GM23338 (cell line): ENCODE measurements at regions not wholly inside any gene's neighbourhood (a gene's known extent, or its start where the extent isn't known, plus 50 kb on each side); places are given as distances from the start of the nearest gene placed in this dataset.

Experiments used
- ATAC-seq: fragments of 200-7000 bp; cut with Tn5 transposase; 3 replicates; pipeline ENCODE4 v1.9.1; 2020
- DNase-seq: peaks from one replicate; pipeline ENCODE4 v3.0.0-alpha.2; 2015; ENCODE audit warnings: low spot score
- H2AFZ ChIP-seq: fragments of 200-600 bp; sonication (generic); 2 replicates; pipeline ENCODE4 v1.8.0; 2016; ENCODE audit warnings: antibody characterized with exemption, mild to moderate bottlenecking, moderate library complexity
- H3F3A ChIP-seq: fragments of 200-600 bp; sonication (generic); replicated peaks from 2 replicates; pipeline ENCODE4 v1.8.0; 2017; ENCODE audit warnings: antibody characterized with exemption, mixed run types, low read depth
- H3K27ac ChIP-seq: fragments of 200-600 bp; sonication (generic); 2 replicates; pipeline ENCODE4 v1.6.1; 2016; ENCODE audit warnings: low read depth
- H3K27me3 ChIP-seq: fragments of 200-600 bp; sonication (generic); 2 replicates; pipeline ENCODE4 v1.8.0; 2016; ENCODE audit warnings: mild to moderate bottlenecking, mixed run types, moderate library complexity; ENCODE audit not compliant: insufficient read depth
- H3K36me3 ChIP-seq: fragments of 200-600 bp; sonication (generic); 2 replicates; pipeline ENCODE4 v1.8.0; 2016; ENCODE audit warnings: mild to moderate bottlenecking; ENCODE audit not compliant: insufficient read depth
- H3K4me1 ChIP-seq: fragments of 200-600 bp; sonication (generic); 2 replicates; pipeline ENCODE4 v1.8.0; 2016; ENCODE audit warnings: mild to moderate bottlenecking, moderate library complexity; ENCODE audit not compliant: insufficient read depth
- H3K4me2 ChIP-seq: fragments of 200-600 bp; sonication (generic); 2 replicates; pipeline ENCODE4 v1.7.1; 2017; ENCODE audit warnings: mixed run types
- H3K4me3 ChIP-seq: fragments of 200-600 bp; sonication (generic); 2 replicates; pipeline ENCODE4 v1.6.1; 2016; ENCODE audit warnings: mixed run types
- H3K79me2 ChIP-seq: fragments of 200-600 bp; sonication (generic); replicated peaks from 2 replicates; pipeline ENCODE4 v1.8.0; 2017; ENCODE audit warnings: mild to moderate bottlenecking; ENCODE audit not compliant: insufficient read depth
- H3K9me2 ChIP-seq: fragments of 200-600 bp; sonication (generic); 2 replicates; pipeline ENCODE4 v1.8.0; 2017; ENCODE audit not compliant: insufficient read depth
- H4K20me1 ChIP-seq: fragments of 200-600 bp; sonication (generic); replicated peaks from 2 replicates; pipeline ENCODE4 v1.8.0; 2017; ENCODE audit warnings: mild to moderate bottlenecking; ENCODE audit not compliant: insufficient read depth
- H3K27ac Mint-ChIP-seq: 2 replicates; pipeline ENCODE4 v1.8.0; 2020; ENCODE audit warnings: inconsistent platforms, mild to moderate bottlenecking, moderate library complexity, mixed read lengths
- H3K27me3 Mint-ChIP-seq: 3 replicates; pipeline ENCODE4 v1.8.0; 2022; ENCODE audit warnings: low read depth, mild to moderate bottlenecking, moderate library complexity, mixed read lengths, inconsistent platforms; ENCODE audit not compliant: insufficient read depth, poor library complexity
- H3K36me3 Mint-ChIP-seq: 3 replicates; pipeline ENCODE4 v1.8.0; 2021; ENCODE audit warnings: low read depth, mild to moderate bottlenecking, inconsistent platforms, moderate library complexity, mixed read lengths
- H3K4me1 Mint-ChIP-seq: 3 replicates; pipeline ENCODE4 v1.8.0; 2020; ENCODE audit warnings: mild to moderate bottlenecking, inconsistent platforms, mixed read lengths
- H3K4me3 Mint-ChIP-seq: 3 replicates; pipeline ENCODE4 v1.8.0; 2021; ENCODE audit warnings: moderate library complexity, mild to moderate bottlenecking, inconsistent platforms, mixed read lengths
- H3K9me3 Mint-ChIP-seq: 3 replicates; pipeline ENCODE4 v1.8.0; 2020; ENCODE audit warnings: moderate library complexity, mild to moderate bottlenecking, inconsistent platforms, mixed read lengths
- CREB1 ChIP-seq: fragments of 250-450 bp; sonication (Bioruptor Pico); IDR thresholded peaks from 2 replicates; pipeline ENCODE4 v1.5.0; 2020; ENCODE audit warnings: low read depth, mild to moderate bottlenecking, moderate library complexity
- EZH2 ChIP-seq: fragments of 200-600 bp; sonication (generic); IDR thresholded peaks from one replicate; pipeline ENCODE4 v1.8.0; 2017; ENCODE audit warnings: antibody characterized with exemption, mild to moderate bottlenecking, low read depth; ENCODE audit not compliant: unreplicated experiment
- EZH2phosphoT487 ChIP-seq: fragments of 200-600 bp; sonication (generic); IDR thresholded peaks from one replicate; pipeline ENCODE4 v1.8.1; 2018; ENCODE audit warnings: antibody characterized with exemption; ENCODE audit not compliant: unreplicated experiment
- JUNB ChIP-seq: IDR thresholded peaks from one replicate; pipeline ENCODE4 v1.6.1; 2016; ENCODE audit warnings: antibody characterized with exemption; ENCODE audit not compliant: unreplicated experiment
- NANOG ChIP-seq: IDR thresholded peaks from 2 replicates; pipeline ENCODE4 v1.6.1; 2016; ENCODE audit warnings: antibody characterized with exemption, borderline replicate concordance
- POLR2AphosphoS5 ChIP-seq: IDR thresholded peaks from 2 replicates; pipeline ENCODE4 v1.6.1; 2016; ENCODE audit warnings: antibody characterized with exemption, low read depth
- STAT1 ChIP-seq: IDR thresholded peaks from one replicate; pipeline ENCODE4 v1.6.1; 2016; ENCODE audit warnings: antibody characterized with exemption; ENCODE audit not compliant: unreplicated experiment
- ZNF114 ChIP-seq: fragments of 250-450 bp; sonication (Bioruptor Pico); IDR thresholded peaks from 2 replicates; pipeline ENCODE4 v1.5.0; 2020; ENCODE audit warnings: mild to moderate bottlenecking, moderate library complexity
- ZNF331 ChIP-seq: fragments of 250-450 bp; sonication (Bioruptor Pico); IDR thresholded peaks from 2 replicates; pipeline ENCODE4 v1.5.0; 2020; ENCODE audit warnings: low read depth, mild to moderate bottlenecking, moderate library complexity
- TF ChIP-seq, protein P1 (sequence below): fragments of 250-450 bp; sonication (Bioruptor Pico); IDR thresholded peaks from 2 replicates; pipeline ENCODE4 v1.5.0; 2020; ENCODE audit warnings: mild to moderate bottlenecking, moderate library complexity
- TF ChIP-seq, protein P2 (sequence below), 2 experiments: fragments of 200-600 bp in 1 of 2; sonication (generic) in 1 of 2; conservative IDR thresholded peaks; 2 replicates each; pipeline versions ENCODE4 v1.5.1 to v1.6.1; 2016 to 2017; ENCODE audit warnings: antibody characterized with exemption in 2 of 2, low read depth in 2 of 2, mild to moderate bottlenecking in 2 of 2, moderate library complexity in 1 of 2
- TF ChIP-seq, protein P3 (sequence below): IDR thresholded peaks from one replicate; pipeline ENCODE4 v1.6.1; 2018; ENCODE audit warnings: antibody characterized with exemption; ENCODE audit not compliant: unreplicated experiment

DNA sequence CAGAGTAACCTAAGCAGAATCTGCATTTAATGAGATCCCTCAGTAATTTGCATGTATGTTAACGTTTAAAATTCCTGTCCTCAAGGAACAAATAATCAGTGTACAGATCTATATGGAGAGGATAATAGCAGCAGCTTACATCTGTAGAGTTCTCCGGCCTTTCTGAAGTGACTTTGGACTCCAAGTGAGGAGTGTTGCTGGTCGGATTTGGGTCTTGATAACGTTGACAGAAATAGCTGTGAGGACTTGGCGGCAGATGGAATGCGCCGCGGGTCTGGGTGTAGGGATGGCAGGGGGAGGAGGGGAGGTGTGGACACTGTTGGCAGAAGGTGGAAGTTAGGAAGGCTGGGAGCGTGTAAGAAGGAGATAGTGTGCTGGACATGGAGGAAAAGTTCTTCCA lies 170.9 kb upstream of the GATA6 start (continued):
- TF ChIP-seq, protein P1, sequence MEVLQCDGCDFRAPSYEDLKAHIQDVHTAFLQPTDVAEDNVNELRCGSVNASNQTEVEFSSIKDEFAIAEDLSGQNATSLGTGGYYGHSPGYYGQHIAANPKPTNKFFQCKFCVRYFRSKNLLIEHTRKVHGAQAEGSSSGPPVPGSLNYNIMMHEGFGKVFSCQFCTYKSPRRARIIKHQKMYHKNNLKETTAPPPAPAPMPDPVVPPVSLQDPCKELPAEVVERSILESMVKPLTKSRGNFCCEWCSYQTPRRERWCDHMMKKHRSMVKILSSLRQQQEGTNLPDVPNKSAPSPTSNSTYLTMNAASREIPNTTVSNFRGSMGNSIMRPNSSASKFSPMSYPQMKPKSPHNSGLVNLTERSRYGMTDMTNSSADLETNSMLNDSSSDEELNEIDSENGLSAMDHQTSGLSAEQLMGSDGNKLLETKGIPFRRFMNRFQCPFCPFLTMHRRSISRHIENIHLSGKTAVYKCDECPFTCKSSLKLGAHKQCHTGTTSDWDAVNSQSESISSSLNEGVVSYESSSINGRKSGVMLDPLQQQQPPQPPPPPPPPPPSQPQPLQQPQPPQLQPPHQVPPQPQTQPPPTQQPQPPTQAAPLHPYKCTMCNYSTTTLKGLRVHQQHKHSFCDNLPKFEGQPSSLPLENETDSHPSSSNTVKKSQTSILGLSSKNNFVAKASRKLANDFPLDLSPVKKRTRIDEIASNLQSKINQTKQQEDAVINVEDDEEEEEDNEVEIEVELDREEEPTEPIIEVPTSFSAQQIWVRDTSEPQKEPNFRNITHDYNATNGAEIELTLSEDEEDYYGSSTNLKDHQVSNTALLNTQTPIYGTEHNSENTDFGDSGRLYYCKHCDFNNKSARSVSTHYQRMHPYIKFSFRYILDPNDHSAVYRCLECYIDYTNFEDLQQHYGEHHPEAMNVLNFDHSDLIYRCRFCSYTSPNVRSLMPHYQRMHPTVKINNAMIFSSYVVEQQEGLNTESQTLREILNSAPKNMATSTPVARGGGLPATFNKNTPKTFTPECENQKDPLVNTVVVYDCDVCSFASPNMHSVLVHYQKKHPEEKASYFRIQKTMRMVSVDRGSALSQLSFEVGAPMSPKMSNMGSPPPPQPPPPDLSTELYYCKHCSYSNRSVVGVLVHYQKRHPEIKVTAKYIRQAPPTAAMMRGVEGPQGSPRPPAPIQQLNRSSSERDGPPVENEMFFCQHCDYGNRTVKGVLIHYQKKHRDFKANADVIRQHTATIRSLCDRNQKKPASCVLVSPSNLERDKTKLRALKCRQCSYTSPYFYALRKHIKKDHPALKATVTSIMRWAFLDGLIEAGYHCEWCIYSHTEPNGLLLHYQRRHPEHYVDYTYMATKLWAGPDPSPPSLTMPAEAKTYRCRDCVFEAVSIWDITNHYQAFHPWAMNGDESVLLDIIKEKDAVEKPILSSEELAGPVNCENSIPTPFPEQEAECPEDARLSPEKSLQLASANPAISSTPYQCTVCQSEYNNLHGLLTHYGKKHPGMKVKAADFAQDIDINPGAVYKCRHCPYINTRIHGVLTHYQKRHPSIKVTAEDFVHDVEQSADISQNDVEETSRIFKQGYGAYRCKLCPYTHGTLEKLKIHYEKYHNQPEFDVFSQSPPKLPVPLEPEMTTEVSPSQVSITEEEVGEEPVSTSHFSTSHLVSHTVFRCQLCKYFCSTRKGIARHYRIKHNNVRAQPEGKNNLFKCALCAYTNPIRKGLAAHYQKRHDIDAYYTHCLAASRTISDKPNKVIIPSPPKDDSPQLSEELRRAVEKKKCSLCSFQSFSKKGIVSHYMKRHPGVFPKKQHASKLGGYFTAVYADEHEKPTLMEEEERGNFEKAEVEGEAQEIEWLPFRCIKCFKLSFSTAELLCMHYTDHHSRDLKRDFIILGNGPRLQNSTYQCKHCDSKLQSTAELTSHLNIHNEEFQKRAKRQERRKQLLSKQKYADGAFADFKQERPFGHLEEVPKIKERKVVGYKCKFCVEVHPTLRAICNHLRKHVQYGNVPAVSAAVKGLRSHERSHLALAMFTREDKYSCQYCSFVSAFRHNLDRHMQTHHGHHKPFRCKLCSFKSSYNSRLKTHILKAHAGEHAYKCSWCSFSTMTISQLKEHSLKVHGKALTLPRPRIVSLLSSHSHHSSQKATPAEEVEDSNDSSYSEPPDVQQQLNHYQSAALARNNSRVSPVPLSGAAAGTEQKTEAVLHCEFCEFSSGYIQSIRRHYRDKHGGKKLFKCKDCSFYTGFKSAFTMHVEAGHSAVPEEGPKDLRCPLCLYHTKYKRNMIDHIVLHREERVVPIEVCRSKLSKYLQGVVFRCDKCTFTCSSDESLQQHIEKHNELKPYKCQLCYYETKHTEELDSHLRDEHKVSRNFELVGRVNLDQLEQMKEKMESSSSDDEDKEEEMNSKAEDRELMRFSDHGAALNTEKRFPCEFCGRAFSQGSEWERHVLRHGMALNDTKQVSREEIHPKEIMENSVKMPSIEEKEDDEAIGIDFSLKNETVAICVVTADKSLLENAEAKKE (CRISPR knock-in tag), result no peak
- TF ChIP-seq CREB1 (CRISPR knock-in tag), result no peak
- no peak for TF ChIP-seq JUNB
- TF ChIP-seq STAT1, result no peak
- TF ChIP-seq, protein P2, sequence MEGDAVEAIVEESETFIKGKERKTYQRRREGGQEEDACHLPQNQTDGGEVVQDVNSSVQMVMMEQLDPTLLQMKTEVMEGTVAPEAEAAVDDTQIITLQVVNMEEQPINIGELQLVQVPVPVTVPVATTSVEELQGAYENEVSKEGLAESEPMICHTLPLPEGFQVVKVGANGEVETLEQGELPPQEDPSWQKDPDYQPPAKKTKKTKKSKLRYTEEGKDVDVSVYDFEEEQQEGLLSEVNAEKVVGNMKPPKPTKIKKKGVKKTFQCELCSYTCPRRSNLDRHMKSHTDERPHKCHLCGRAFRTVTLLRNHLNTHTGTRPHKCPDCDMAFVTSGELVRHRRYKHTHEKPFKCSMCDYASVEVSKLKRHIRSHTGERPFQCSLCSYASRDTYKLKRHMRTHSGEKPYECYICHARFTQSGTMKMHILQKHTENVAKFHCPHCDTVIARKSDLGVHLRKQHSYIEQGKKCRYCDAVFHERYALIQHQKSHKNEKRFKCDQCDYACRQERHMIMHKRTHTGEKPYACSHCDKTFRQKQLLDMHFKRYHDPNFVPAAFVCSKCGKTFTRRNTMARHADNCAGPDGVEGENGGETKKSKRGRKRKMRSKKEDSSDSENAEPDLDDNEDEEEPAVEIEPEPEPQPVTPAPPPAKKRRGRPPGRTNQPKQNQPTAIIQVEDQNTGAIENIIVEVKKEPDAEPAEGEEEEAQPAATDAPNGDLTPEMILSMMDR (conservative IDR thresholded peaks at IDR 0.05; ENCODE audit: low read depth in 2 of 2), result no peak
- TF ChIP-seq NANOG, result no peak

DNA sequence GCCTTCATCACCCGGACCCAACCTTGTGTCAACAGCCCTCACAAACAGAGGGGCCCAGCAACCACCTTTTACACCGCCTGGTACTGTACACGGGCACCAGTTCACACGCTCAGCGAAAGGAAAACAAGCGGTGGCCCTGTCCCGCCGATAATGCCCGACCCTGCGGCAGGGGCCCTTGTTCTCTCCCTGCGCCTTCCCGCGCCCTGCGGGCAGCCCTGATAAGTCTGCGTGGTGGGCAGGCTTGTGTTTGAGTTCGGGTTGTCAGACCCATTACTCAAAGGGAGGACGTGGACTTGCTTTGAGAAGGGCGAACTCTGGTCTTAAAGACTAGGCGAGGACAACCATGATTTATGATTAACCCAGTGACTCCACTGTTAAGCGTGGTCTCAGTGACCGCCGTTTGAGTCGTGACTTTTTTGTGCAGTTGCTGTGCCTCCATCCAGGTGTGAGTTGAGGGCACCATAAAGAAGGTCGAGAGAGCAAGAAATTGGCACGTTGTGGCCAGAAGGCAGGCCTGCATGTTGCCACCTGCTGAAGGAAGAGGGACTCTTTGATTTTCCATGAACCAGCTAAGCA lies 167.4 kb upstream of the GATA6 start:
- DNase-seq (no peak), ATAC-seq (no peak)
- H3K4me1 Mint-ChIP-seq, result peaks cover 5% of the 10 kb centered on the region; the same call in 2 of the 3 replicates
- H4K20me1 ChIP-seq, result no peaks in the 10 kb centered on the region
- H2AFZ ChIP-seq, result peak overlapping the region; percentile 84; the same call in 1 of the 2 replicates
- no peaks in the 10 kb centered on the region for H3K79me2 ChIP-seq
- H3K27me3 ChIP-seq, result no peaks in the 10 kb centered on the region
- no peaks in the 10 kb centered on the region for H3F3A ChIP-seq
- H3K36me3 Mint-ChIP-seq, result no peaks in the 10 kb centered on the region
- no peak overlapping the region for H3K27ac ChIP-seq
- no peak overlapping the region for H3K27ac Mint-ChIP-seq
- H3K9me2 ChIP-seq, result no peaks in the 10 kb centered on the region
- H3K4me3 ChIP-seq, result no peak overlapping the region
- H3K4me2 ChIP-seq, result no peak overlapping the region
- H3K36me3 ChIP-seq, result no peaks in the 10 kb centered on the region
- TF ChIP-seq NANOG (no peak), STAT1 (no peak), ZNF114 (no peak), JUNB (no peak), ZNF331 (CRISPR knock-in tag) (no peak), EZH2phosphoT487 (no peak), EZH2 (no peak), POLR2AphosphoS5 (no peak)
- TF ChIP-seq, protein P3, sequence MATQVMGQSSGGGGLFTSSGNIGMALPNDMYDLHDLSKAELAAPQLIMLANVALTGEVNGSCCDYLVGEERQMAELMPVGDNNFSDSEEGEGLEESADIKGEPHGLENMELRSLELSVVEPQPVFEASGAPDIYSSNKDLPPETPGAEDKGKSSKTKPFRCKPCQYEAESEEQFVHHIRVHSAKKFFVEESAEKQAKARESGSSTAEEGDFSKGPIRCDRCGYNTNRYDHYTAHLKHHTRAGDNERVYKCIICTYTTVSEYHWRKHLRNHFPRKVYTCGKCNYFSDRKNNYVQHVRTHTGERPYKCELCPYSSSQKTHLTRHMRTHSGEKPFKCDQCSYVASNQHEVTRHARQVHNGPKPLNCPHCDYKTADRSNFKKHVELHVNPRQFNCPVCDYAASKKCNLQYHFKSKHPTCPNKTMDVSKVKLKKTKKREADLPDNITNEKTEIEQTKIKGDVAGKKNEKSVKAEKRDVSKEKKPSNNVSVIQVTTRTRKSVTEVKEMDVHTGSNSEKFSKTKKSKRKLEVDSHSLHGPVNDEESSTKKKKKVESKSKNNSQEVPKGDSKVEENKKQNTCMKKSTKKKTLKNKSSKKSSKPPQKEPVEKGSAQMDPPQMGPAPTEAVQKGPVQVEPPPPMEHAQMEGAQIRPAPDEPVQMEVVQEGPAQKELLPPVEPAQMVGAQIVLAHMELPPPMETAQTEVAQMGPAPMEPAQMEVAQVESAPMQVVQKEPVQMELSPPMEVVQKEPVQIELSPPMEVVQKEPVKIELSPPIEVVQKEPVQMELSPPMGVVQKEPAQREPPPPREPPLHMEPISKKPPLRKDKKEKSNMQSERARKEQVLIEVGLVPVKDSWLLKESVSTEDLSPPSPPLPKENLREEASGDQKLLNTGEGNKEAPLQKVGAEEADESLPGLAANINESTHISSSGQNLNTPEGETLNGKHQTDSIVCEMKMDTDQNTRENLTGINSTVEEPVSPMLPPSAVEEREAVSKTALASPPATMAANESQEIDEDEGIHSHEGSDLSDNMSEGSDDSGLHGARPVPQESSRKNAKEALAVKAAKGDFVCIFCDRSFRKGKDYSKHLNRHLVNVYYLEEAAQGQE, result no peak
- H3K9me3 Mint-ChIP-seq, result no peaks in the 10 kb centered on the region
- no peaks in the 10 kb centered on the region for H3K4me1 ChIP-seq
- no peaks in the 10 kb centered on the region for H3K27me3 Mint-ChIP-seq
- H3K4me3 Mint-ChIP-seq, result no peak overlapping the region
